Erythroblast (primary cell): ENCODE measurements at regions not wholly inside any gene's neighbourhood (a gene's known extent, or its start where the extent isn't known, plus 50 kb on each side); places are given as distances from the start of the nearest gene placed in this dataset.
"Not testable (repeated sequence)": the region's sequence is repeated elsewhere in the genome, so short reads cannot be mapped to it uniquely, and the experiment has no call there.

Experiments used
- DNase-seq, 2 experiments: peaks; one replicate each; lab custom pipeline; 2025; lab: John Stamatoyannopoulos, UW
- GATA1 ChIP-seq: IDR thresholded peaks from 2 replicates; pipeline ENCODE4 v1.6.1; 2011; ENCODE audit warnings: low read depth, mild to moderate bottlenecking, control low read depth, low read length, moderate library complexity
- POLR2A ChIP-seq: IDR thresholded peaks from 2 replicates; pipeline ENCODE4 v1.6.1; 2011; ENCODE audit warnings: mild to moderate bottlenecking, low read length

GRCh38 chrX:45566456-45566855, 365.8 kb upstream of the DIPK2B start:
- no peak for DNase-seq
- TF ChIP-seq GATA1 (no peak), POLR2A (no peak)

- TF ChIP-seq GATA1 (no peak), POLR2A (no peak)
- DNase-seq, result peak in 1 of 2 experiments; percentile 0
Measured at GRCh38 chrX:45557387-45557786, 356.7 kb upstream of the DIPK2B start.

- no peak for TF ChIP-seq POLR2A
- TF ChIP-seq GATA1, result no peak
- no peak for DNase-seq
Measured at GRCh38 chrX:45554736-45555135, 354.1 kb upstream of the DIPK2B start.

GRCh38 chrX:45553417-45553816, 352.7 kb upstream of the DIPK2B start:
- no peak for TF ChIP-seq GATA1
- TF ChIP-seq POLR2A, result no peak
- no peak for DNase-seq

- not testable (repeated sequence) for DNase-seq
Measured at GRCh38 chrX:45546697-45547096, 346.0 kb upstream of the DIPK2B start.

GRCh38 chrX:45540181-45540580, 339.5 kb upstream of the DIPK2B start:
- no peak for DNase-seq
- TF ChIP-seq GATA1 (no peak), POLR2A (no peak)

GRCh38 chrX:45537936-45538335, 337.3 kb upstream of the DIPK2B start:
- no peak for DNase-seq
- TF ChIP-seq GATA1 (no peak), POLR2A (no peak)

GRCh38 chrX:45527834-45528233, 327.2 kb upstream of the DIPK2B start:
- no peak for DNase-seq
- no peak for TF ChIP-seq GATA1
- no peak for TF ChIP-seq POLR2A

GRCh38 chrX:45524805-45525204, 324.1 kb upstream of the DIPK2B start:
- DNase-seq, result no peak
- no peak for TF ChIP-seq POLR2A
- TF ChIP-seq GATA1, result no peak

GRCh38 chrX:45524296-45524695, 323.6 kb upstream of the DIPK2B start:
- no peak for DNase-seq
- TF ChIP-seq GATA1 (no peak), POLR2A (no peak)

GRCh38 chrX:45518552-45518951, 317.9 kb upstream of the DIPK2B start:
- no peak for TF ChIP-seq POLR2A
- no peak for TF ChIP-seq GATA1
- no peak for DNase-seq

- DNase-seq, result no peak
Measured at GRCh38 chrX:45517090-45517973, 316.7 kb upstream of the DIPK2B start.

GRCh38 chrX:45515262-45516215, 314.9 kb upstream of the DIPK2B start:
- DNase-seq, result peak; percentile 7 to 22
- TF ChIP-seq POLR2A (no peak), GATA1 (no peak)

More at GRCh38 chrX:45517090-45517973, 316.7 kb upstream of the DIPK2B start:
- TF ChIP-seq POLR2A, result no peak
- TF ChIP-seq GATA1, result no peak

GRCh38 chrX:45513042-45513441, 312.4 kb upstream of the DIPK2B start:
- TF ChIP-seq GATA1 (no peak), POLR2A (no peak)
- DNase-seq, result no peak
